ENCODE measurements at regions not wholly inside any gene's neighbourhood (a gene's known extent, or its start where the extent isn't known, plus 50 kb on each side); places are given as distances from the start of the nearest gene placed in this dataset.
A peak's percentile ranks its signal among the peaks of the same experiment; 100 is the strongest.

- Histone ChIP-seq H3K9me3 (no peaks in the 10 kb centered on the region), H3K36me3 (no peaks in the 10 kb centered on the region), H3K4me3 (no peak overlapping the region), H3K4me1 (no peaks in the 10 kb centered on the region), H3K27me3 (no peaks in the 10 kb centered on the region), H3K27ac (no peak overlapping the region)
- intact Hi-C loops (cut with DNase I; ENCODE audit: low total_unique reads): no loop called here
- TF ChIP-seq POLR2A (IDR thresholded peaks at IDR 0.05) (no peak), CTCF (IDR thresholded peaks at IDR 0.05) (no peak)
- no peak for DNase-seq
Observed at GRCh38 chr15:70353606-70354345, 256.1 kb upstream of the TLE3 start.

- TF ChIP-seq POLR2A (IDR thresholded peaks at IDR 0.05): no peak
- TF ChIP-seq CTCF (IDR thresholded peaks at IDR 0.05): no peak
- Histone ChIP-seq H3K9me3 (no peaks in the 10 kb centered on the region), H3K36me3 (no peaks in the 10 kb centered on the region), H3K27ac (no peak overlapping the region), H3K27me3 (no peaks in the 10 kb centered on the region), H3K4me1 (no peaks in the 10 kb centered on the region), H3K4me3 (no peak overlapping the region)
- intact Hi-C loops (cut with DNase I; ENCODE audit: low total_unique reads): no loop called here
- no peak for DNase-seq
Observed at GRCh38 chr15:70351941-70352774, 254.4 kb upstream of the TLE3 start.

- H3K27me3 ChIP-seq: no peaks in the 10 kb centered on the region
- no peaks in the 10 kb centered on the region for H3K9me3 ChIP-seq
- H3K4me3 ChIP-seq: no peak overlapping the region
- H3K27ac ChIP-seq: no peak overlapping the region
- intact Hi-C loops (cut with DNase I; ENCODE audit: low total_unique reads): no loop called here
- TF ChIP-seq POLR2A (IDR thresholded peaks at IDR 0.05) (no peak), CTCF (IDR thresholded peaks at IDR 0.05) (no peak)
- no peaks in the 10 kb centered on the region for H3K36me3 ChIP-seq
- no peak for DNase-seq
- no peaks in the 10 kb centered on the region for H3K4me1 ChIP-seq
Observed at GRCh38 chr15:70351391-70351790, 253.7 kb upstream of the TLE3 start.

- Histone ChIP-seq H3K4me3 (no peak overlapping the region), H3K36me3 (no peaks in the 10 kb centered on the region), H3K27me3 (no peaks in the 10 kb centered on the region), H3K27ac (no peak overlapping the region), H3K9me3 (no peaks in the 10 kb centered on the region), H3K4me1 (no peaks in the 10 kb centered on the region)
- TF ChIP-seq POLR2A (IDR thresholded peaks at IDR 0.05): no peak
- no peak for TF ChIP-seq CTCF (IDR thresholded peaks at IDR 0.05)
- peak; percentile 41 to 46 for DNase-seq
- intact Hi-C loops (cut with DNase I; ENCODE audit: low total_unique reads): no loop called here
Observed at GRCh38 chr15:70348581-70349344, 251.0 kb upstream of the TLE3 start.

- no peaks in the 10 kb centered on the region for H3K27me3 ChIP-seq
- H3K36me3 ChIP-seq: no peaks in the 10 kb centered on the region
- intact Hi-C loops (cut with DNase I; ENCODE audit: low total_unique reads): no loop called here
- DNase-seq: no peak
- H3K4me1 ChIP-seq: no peaks in the 10 kb centered on the region
- H3K9me3 ChIP-seq: no peaks in the 10 kb centered on the region
- H3K27ac ChIP-seq: no peak overlapping the region
- no peak for TF ChIP-seq CTCF (IDR thresholded peaks at IDR 0.05)
- TF ChIP-seq POLR2A (IDR thresholded peaks at IDR 0.05): no peak
- no peak overlapping the region for H3K4me3 ChIP-seq
Observed at GRCh38 chr15:70348226-70348543, 250.5 kb upstream of the TLE3 start.
